ENCODE measurements at regions not wholly inside any gene's neighbourhood (a gene's known extent, or its start where the extent isn't known, plus 50 kb on each side); places are given as distances from the start of the nearest gene placed in this dataset.

DNA sequence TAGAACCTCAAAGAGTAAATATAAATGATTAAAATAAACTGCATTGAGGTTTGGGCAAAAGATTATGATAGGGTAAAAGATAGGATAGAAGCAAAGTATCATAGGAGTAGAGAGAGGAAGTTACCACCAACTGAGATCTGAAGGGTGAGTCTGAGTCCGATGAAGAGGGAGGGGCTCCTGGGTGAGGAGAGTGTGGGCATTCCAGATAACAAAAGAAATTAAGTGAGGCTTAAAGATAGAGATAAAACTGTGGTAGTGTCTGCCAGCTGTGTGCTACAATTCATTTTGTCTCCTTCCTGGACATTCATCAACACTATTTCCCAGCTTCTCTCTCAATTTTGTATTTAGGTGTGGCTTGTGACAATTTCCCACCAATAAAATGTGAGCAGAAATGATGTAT, 343.0 kb upstream of the PLSCR5 start:
- TF ChIP-seq, protein P1, sequence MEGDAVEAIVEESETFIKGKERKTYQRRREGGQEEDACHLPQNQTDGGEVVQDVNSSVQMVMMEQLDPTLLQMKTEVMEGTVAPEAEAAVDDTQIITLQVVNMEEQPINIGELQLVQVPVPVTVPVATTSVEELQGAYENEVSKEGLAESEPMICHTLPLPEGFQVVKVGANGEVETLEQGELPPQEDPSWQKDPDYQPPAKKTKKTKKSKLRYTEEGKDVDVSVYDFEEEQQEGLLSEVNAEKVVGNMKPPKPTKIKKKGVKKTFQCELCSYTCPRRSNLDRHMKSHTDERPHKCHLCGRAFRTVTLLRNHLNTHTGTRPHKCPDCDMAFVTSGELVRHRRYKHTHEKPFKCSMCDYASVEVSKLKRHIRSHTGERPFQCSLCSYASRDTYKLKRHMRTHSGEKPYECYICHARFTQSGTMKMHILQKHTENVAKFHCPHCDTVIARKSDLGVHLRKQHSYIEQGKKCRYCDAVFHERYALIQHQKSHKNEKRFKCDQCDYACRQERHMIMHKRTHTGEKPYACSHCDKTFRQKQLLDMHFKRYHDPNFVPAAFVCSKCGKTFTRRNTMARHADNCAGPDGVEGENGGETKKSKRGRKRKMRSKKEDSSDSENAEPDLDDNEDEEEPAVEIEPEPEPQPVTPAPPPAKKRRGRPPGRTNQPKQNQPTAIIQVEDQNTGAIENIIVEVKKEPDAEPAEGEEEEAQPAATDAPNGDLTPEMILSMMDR (IDR thresholded peaks at IDR 0.05), result no peak
- TF ChIP-seq POLR2AphosphoS5 (IDR thresholded peaks at IDR 0.05) (no peak), POLR2A (IDR thresholded peaks at IDR 0.05) (no peak), EP300 (IDR thresholded peaks at IDR 0.05) (no peak)
